AG04450 (cell line): ENCODE measurements at regions not wholly inside any gene's neighbourhood (a gene's known extent, or its start where the extent isn't known, plus 50 kb on each side); places are given as distances from the start of the nearest gene placed in this dataset.

Experiments used
- CTCF ChIA-PET: fragments of 300-600, 350-600 bp; formaldehyde crosslinking; extraction: SDS; loops from one replicate; lab custom pipeline; 2022; ENCODE audit warnings: antibody characterized with exemption, inconsistent platforms; lab: Charles Lee
- POLR2A ChIA-PET: fragments of 350-600 bp; formaldehyde crosslinking; extraction: SDS; loops from one replicate; lab custom pipeline; 2021; ENCODE audit warnings: antibody characterized with exemption, inconsistent platforms; lab: Yijun Ruan, JAX
- DNase-seq: peaks from one replicate; pipeline ENCODE4 v3.0.0-alpha.2; 2011; ENCODE audit warnings: low read depth, low spot score
- H3K27ac ChIP-seq: one replicate; pipeline ENCODE4 v1.5.1; 2012; ENCODE audit warnings: low read depth, low read length, control low read depth
- H3K27me3 ChIP-seq: one replicate; pipeline ENCODE4 v1.6.0; 2012; ENCODE audit warnings: low read length; ENCODE audit not compliant: control insufficient read depth, insufficient read depth
- H3K4me3 ChIP-seq: 2 replicates; pipeline ENCODE4 v1.5.1; 2011; ENCODE audit warnings: mild to moderate bottlenecking, low read depth, low read length, control low read depth
- H3K9me3 ChIP-seq: 2 replicates; pipeline ENCODE4 v1.5.1; 2012; ENCODE audit warnings: low read length; ENCODE audit not compliant: control insufficient read depth, insufficient read depth
- TF ChIP-seq, protein P1 (sequence below): IDR thresholded peaks from 2 replicates; pipeline ENCODE4 v1.5.1; 2011; ENCODE audit warnings: low read depth, low read length, control low read depth, inconsistent platforms

- POLR2A ChIA-PET: interaction anchor here (0.5 kb wide), 1 partner anchor 34 kb away, joined by 3 read pairs; no protein-coding TSS in a partner anchor
- Histone ChIP-seq H3K9me3 (no peaks in the 10 kb centered on the region), H3K27me3 (peaks cover 5% of the 10 kb centered on the region), H3K4me3 (no peak overlapping the region), H3K27ac (no peak overlapping the region)
- DNase-seq: no peak
- TF ChIP-seq, protein P1, sequence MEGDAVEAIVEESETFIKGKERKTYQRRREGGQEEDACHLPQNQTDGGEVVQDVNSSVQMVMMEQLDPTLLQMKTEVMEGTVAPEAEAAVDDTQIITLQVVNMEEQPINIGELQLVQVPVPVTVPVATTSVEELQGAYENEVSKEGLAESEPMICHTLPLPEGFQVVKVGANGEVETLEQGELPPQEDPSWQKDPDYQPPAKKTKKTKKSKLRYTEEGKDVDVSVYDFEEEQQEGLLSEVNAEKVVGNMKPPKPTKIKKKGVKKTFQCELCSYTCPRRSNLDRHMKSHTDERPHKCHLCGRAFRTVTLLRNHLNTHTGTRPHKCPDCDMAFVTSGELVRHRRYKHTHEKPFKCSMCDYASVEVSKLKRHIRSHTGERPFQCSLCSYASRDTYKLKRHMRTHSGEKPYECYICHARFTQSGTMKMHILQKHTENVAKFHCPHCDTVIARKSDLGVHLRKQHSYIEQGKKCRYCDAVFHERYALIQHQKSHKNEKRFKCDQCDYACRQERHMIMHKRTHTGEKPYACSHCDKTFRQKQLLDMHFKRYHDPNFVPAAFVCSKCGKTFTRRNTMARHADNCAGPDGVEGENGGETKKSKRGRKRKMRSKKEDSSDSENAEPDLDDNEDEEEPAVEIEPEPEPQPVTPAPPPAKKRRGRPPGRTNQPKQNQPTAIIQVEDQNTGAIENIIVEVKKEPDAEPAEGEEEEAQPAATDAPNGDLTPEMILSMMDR: no peak
- CTCF ChIA-PET: interaction anchor here (1.7 kb wide), 1 partner anchor 29 kb away, joined by 5 read pairs; no protein-coding TSS in a partner anchor
These were observed 84.1 kb upstream of the PAPOLG start for GRCh38 chr2:60671966-60672365.

DNA sequence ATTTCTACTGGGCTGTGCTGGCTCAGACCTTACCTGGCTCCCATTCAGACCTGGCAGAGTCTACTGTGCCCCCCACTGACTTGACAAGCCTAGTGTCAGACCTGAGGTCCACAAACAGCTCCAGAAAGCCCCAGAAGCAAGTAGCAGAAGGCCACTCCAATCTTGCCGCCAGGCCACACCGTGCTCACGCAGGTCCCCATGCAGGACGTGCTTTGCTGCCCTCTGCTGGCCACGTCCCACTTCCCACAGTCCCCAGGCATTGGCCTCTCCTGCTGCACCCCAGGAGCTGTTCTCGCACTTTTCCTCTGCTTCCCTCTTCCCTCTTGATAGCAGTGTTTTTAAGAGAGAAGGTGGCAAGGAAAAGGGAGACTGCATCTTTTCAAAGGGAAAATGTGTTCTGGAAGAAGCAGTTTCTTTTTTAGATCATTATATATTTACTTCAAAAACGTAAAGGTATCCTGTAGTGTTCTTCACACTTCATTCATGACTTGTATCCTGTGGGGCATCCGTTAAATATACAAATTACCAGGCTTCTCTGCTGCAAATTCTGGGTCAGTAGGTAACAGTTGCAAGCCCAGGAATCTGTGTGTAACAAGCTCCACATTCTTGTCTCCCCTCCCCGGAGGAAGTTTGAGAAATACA lies 81.4 kb upstream of the PAPOLG start:
- H3K4me3 ChIP-seq: no peak overlapping the region
- peaks cover 7% of the 10 kb centered on the region for H3K27me3 ChIP-seq
- DNase-seq: peak; percentile 26
- TF ChIP-seq, protein P1: peak; percentile 92
- no peaks in the 10 kb centered on the region for H3K9me3 ChIP-seq
- ChIA-PET POLR2A (no interaction called here), CTCF (interaction anchor here (0.6 to 2.8 kb wide), 21 partner anchors 9 to 1912 kb away, joined by 3 to 20 read pairs (median 4); no protein-coding TSS in a partner anchor)
- no peak overlapping the region for H3K27ac ChIP-seq

DNA sequence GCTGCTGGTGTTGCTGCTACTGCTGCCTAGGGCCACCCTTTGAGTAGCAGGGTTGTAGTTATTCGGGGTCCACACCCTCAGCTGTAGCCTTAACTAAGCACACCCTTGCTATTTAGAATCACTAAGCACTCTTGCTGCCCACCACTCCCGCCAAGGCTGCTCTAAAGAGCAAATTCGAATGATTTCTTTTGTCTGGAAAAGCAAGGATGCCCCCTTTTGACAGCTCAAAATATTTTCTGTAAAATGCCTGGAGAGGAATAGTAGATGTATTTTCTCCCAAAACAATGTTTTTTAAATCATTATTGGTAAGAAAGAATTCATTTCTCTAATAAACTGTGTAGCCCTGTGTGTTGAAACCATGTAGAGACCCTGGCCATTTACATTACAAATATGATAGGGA lies 80.8 kb upstream of the PAPOLG start:
- Histone ChIP-seq H3K4me3 (no peak overlapping the region), H3K27ac (no peak overlapping the region), H3K27me3 (peaks cover 7% of the 10 kb centered on the region), H3K9me3 (no peaks in the 10 kb centered on the region)
- POLR2A ChIA-PET: no interaction called here
- CTCF ChIA-PET: interaction anchor here (0.6 to 2.8 kb wide), 16 partner anchors 10 to 1706 kb away, joined by 3 to 20 read pairs (median 4); no protein-coding TSS in a partner anchor
- DNase-seq: no peak
- TF ChIP-seq, protein P1: no peak

- DNase-seq: no peak
- TF ChIP-seq, protein P1: no peak
- ChIA-PET POLR2A (no interaction called here), CTCF (interaction anchor here (0.7 to 2.8 kb wide), 5 partner anchors 8 to 1793 kb away, joined by 3 to 20 read pairs (median 5); no protein-coding TSS in a partner anchor)
- Histone ChIP-seq H3K4me3 (no peak overlapping the region), H3K27ac (no peak overlapping the region), H3K9me3 (no peaks in the 10 kb centered on the region), H3K27me3 (peaks cover 7% of the 10 kb centered on the region)
These were observed 79.2 kb upstream of the PAPOLG start for GRCh38 chr2:60676706-60677330.

GRCh38 chr2:60677356-60677755 lies 78.7 kb upstream of the PAPOLG start:
- Histone ChIP-seq H3K9me3 (no peaks in the 10 kb centered on the region), H3K27ac (no peak overlapping the region), H3K4me3 (no peak overlapping the region), H3K27me3 (peaks cover 7% of the 10 kb centered on the region)
- DNase-seq: no peak
- TF ChIP-seq, protein P1: no peak
- CTCF ChIA-PET: interaction anchor here (1.0 kb wide), 1 partner anchor 33 kb away, joined by 5 read pairs; no protein-coding TSS in a partner anchor
- POLR2A ChIA-PET: no interaction called here
